Transverse colon (tissue), 3 donors: ENCODE measurements at regions not wholly inside any gene's neighbourhood (a gene's known extent, or its start where the extent isn't known, plus 50 kb on each side); places are given as distances from the start of the nearest gene placed in this dataset.

Source experiments
- CTCF ChIP-seq, 5 experiments: fragments of 200-600 bp in 3 of 5; fragments of 450-650 bp in 2 of 5; sonication (generic) in 3 of 5; IDR thresholded peaks; 1 replicate in 2 of 5; 2 replicates in 3 of 5; pipeline ENCODE4 v1.5.1; 2016 to 2017; ENCODE audit warnings: antibody characterized with exemption in 5 of 5, inconsistent platforms in 3 of 5, mild to moderate bottlenecking in 2 of 5, moderate library complexity in 1 of 5
- EP300 ChIP-seq: sonication (generic); formaldehyde crosslinking; IDR thresholded peaks from one replicate; pipeline ENCODE4 v1.6.1; 2017; ENCODE audit warnings: antibody characterized with exemption, low read depth
- POLR2A ChIP-seq: fragments of 450-650 bp; IDR thresholded peaks from one replicate; pipeline ENCODE4 v1.6.1; 2016; ENCODE audit warnings: antibody characterized with exemption, mild to moderate bottlenecking, moderate library complexity

GRCh38 chr3:141682007-141682406 lies 56.1 kb upstream of the RNF7 start:
- TF ChIP-seq CTCF (IDR thresholded peaks at IDR 0.05) (no peak), POLR2A (no peak), EP300 (no peak)
